ENCODE measurements at regions not wholly inside any gene's neighbourhood (a gene's known extent, or its start where the extent isn't known, plus 50 kb on each side); places are given as distances from the start of the nearest gene placed in this dataset.
A peak's percentile ranks its signal among the peaks of the same experiment; 100 is the strongest.

DNA sequence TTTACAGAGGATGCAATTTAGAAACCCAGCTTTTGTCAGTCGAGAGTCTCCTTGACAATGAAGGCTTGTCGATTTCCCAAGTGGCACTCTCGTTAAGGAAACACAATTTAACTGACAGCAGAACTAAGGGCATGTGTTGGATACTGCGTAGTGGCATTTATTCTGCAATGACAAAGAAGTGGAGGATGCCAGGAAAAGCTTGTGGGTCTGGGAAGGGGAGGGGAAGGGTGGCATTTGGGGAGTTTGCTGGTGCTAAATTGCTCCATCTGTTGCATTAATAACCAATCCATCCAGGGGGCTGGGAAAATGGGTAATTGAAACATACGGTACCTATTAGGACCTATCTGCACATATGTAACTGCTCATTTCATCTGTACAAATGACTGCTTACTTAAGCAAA, 190.6 kb downstream of the NSG2 start:
- DNase-seq, result no peak

DNA sequence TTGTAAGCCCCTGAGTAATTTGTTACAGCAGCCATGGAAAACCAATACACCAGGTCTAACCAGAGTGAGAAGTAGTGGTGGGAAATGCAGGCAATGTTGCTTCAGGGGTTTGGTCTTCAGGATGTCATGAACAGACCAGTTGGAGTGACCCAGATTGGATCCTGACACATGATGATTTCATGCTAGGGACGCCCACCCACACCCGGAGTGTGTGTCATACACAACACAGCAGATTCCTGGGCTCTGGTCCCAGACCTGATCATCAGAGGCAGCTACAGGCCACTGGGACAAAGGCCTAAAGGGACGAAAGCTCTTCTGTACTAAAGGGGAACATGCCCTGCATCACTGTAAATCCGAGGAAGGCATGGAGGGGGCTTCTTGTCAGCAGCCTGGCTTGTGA, 194.2 kb downstream of the NSG2 start:
- DNase-seq, result peak; percentile 9

DNA sequence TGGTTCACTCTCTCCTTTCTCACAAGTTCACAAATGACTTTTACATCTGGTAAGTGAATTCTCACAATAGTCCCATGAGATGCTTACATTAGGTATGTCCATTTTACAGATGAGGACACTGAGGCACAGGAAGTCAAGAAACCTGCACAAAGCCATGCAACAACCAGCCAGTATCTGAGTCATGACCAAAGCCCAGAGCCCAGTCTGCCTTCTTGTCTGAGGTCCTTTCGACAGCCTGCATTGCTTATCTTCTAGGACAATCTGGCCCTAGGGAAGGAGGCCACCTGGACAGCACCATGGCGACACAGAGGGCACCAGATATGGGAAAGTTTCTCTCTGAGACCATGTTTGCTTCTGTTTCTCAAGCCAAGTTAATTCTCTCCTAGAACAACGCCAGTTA, 197.1 kb downstream of the NSG2 start:
- DNase-seq, result no peak

DNA sequence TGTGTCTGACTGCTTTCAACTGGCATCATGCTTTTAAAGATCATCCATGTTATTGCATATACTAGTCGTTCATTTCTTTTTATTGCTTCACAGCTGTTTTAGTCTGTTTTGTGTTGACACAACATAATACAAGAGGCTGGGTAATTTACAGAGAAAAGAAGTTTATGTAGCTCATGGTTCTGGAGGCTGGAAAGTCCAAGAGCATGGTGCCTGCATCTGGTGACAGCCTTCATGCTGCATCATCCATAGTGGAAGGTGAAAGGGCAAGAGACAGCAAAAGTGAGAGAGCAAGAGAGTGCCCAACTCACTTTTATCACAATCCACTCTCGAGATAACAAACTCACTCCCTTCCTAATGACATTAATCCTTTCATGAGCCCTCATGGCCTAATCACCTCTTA, 198.4 kb downstream of the NSG2 start:
- DNase-seq, result no peak

DNA sequence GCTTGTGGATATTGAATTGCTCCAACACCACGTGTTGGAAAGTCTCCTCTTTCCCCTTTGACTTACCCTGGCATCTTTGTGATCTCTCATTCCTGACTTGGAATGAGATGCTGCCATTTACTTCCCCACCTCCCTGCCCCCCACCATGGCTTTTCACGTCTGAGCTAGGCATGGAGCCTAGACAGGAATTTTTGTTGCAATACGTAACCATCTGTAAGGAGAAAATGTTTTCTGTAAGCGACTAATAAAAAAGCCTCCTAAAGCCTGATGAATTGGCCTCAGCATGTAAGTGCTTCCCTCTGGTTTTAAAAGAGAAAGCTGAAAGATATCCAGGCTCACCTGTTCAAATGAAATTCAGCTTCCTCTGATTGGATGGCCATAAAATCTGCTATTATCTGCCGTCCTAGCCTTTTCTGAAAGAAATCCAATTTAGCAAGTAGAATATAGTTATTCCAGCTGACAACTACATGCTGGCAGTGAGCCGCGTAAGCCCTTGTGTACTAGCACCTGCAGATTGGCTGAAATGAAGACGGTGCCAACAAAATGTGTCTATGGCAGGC, 200.1 kb downstream of the NSG2 start:
- DNase-seq, result peak; percentile 49

DNA sequence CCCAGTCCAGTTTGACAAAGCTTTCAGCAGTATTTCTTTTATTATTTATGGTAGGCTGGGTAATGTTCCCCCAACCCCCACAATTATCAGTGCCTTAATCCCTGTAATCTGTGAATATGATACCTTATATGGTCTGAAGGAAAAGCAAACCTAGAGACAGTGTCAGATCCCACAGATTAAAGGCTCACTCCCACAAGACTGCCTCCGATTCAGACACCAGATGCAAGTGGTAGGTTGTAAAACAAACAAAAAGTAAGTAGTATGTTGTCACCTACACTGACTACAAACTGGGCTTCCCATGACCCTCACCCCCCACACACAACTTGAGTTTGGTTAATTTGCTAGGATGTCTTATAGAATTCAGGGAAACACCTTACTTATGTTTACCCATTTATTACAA, 201.2 kb downstream of the NSG2 start:
- DNase-seq, result no peak

DNA sequence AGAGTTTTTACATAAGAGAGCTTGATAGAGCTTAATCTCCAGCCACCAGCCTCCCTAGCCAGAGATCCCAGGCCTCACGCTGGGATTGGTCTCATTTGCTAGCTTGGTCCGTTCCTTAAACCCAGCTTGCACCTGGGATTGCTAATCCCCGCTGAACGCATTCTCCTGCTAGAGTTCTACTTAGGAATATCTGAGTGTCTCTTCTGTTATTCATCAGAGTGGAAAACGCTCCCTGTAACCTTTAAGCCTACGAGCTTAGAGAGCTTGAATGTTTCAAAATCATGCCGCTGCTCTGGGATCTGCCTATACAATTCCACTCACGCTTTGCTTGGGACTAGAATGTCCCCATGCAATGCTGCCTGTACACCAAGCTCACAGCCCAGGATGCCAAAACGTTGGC, 201.8 kb downstream of the NSG2 start:
- DNase-seq, result no peak

DNA sequence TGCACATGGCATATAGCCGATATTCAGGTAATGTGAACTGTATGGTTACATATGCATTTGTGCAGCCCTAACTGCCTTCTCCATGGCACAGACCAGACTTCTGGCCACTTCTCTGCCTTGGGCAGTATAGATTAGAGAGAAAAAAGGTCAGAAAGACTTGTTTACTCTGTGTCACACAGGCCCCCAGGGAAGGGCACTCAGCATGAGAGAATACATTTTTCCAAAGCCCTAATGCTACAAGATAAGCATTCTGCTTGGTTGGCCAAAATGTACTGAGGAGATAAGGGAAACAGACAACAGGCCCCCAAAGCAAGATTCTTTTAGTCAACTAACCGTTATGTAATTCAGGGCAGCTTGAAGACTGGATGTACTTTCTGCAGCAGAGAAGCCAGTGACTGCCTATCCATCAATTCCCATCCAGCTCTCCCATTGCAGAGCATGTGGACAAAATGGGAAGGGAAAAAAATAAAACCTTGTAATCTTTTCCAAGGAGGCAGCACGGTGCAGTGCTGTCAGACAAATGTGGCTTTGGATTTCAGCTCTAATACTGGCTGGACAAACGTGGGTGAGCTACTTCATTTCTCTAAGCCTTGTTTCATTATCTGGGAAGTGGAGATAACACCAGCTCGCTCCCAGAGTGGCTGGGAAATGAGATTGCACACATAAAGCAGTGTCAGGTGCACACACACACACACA, 205.9 kb downstream of the NSG2 start:
- no peak for DNase-seq

DNA sequence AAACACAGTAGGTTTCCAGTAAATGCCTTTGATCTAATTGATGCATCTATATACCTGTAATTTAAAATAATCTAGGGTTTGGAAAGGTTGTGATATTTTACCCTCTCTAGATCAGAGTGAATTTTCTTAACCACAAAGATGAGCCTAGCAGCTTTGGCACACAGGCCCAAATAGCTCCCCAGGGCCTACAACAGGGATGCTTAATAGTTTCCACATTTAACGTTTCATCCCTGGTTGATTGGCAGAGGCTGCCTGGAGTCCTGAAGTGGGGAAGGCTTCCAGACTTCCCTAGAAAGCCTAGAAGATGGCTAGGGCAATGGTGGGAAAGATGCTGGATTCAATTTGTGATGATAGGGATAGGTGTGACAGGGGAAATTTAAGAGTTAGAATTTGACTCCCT, 206.6 kb downstream of the NSG2 start:
- DNase-seq, result no peak

DNA sequence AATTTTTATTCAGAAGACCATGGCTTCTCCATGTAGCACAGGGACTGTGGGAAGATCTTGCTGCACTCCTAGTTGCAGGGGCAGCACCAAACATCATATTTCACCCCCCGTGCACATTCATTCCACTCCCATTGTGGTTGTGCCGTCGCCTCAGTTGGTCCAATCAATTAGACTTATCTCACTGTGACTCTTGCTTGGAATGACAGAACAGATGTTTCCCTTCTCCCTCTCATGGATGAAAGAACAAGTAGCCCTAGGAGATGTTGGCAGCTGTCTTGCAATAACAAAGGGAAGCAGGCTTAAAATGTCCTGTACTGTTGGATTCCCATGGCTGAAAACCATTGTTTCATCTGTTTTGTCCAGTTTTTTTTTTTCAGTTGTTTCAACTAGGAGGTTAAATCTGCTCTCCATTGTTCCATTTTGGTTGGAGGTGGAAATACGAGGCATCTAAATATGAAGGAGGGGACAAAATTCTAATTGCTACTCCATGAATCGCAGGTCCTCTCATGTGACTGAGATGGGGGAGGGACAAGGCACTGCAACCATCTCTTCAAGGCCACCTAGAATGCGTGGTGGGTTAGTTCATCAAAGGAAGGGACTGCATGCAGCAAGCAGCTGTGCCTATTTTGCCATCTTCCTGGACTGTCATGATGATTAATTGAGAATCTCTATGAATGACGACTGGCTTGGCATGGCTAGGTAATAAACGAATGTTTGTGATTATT, 214.4 kb downstream of the NSG2 start:
- DNase-seq, result no peak

DNA sequence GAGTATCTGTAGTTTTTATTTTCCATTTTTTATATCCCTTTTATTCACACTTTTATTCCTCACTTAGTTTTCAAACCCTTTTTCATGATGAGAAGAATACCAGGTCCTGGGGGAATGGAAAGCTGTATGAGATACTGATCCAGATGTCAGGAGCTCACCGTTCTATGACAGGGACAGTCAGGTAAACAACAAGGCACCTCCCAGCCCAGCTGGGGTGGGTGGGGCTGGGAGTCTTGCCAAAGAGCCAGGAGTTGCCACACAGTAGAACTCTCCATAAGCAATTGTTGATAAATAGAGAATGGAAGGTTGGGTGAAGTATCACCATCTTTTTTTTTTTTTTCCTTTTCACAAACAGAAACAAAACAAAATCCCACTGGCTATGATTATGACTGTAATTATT, 225.8 kb downstream of the NSG2 start:
- DNase-seq, result no peak

DNA sequence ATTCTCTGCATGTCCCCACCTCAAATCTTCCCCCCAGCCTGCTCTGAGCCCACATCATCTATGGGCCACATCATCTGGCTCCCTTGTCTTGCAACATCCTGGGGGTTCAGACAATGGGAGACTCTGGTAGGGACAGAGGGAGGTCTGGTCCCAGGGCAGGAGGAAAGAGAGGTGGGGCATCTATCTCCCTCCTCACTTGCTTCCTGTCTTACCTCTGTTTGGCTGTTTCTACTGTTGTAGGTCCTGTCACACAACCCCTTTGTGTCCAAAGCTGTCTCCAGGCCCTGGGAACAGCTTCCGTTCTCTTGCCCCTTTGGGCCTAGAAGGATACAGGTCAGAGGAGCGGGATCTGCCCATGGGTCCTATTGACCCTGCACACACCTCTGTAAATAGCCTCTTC, 227.2 kb downstream of the NSG2 start:
- no peak for DNase-seq

DNA sequence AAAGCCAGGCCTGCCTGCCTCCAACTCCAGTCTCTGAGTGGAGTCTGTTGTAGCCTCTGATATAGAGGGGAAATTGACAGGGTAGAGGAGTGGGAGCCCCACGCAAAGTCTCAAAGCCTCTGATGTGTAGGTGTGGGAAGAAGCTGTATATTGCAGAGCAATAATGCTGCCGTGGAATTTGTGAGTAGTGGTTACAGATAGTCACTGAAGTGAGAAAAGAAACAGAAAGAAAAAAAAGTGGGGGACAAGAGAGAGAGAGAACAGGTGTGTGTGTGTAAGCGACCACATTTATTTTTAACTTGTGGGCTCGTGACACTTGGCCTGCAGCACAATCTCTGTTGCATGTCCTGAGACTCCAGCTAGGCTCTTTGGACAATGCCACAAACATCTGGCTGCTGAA, 227.8 kb downstream of the NSG2 start:
- DNase-seq, result no peak

DNA sequence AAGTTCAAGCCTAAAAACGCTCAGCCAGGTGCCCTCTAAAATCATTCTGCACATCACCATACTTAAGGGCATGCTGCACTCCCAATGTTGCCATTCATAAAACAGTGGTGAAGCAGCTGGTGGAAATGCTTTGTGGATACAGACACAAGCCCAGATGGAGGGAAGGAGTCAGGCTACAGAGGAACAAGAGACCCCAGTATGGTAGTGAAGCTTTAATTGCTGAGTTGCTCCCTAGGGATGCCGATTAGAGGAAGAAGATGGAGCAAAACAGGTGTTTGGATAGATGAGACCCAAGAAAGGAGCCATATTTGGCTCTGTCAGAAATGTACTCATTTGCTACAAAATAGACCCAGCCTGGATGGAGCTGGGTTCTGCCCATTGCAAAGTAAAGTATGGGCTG, 230.5 kb downstream of the NSG2 start:
- DNase-seq, result no peak

DNA sequence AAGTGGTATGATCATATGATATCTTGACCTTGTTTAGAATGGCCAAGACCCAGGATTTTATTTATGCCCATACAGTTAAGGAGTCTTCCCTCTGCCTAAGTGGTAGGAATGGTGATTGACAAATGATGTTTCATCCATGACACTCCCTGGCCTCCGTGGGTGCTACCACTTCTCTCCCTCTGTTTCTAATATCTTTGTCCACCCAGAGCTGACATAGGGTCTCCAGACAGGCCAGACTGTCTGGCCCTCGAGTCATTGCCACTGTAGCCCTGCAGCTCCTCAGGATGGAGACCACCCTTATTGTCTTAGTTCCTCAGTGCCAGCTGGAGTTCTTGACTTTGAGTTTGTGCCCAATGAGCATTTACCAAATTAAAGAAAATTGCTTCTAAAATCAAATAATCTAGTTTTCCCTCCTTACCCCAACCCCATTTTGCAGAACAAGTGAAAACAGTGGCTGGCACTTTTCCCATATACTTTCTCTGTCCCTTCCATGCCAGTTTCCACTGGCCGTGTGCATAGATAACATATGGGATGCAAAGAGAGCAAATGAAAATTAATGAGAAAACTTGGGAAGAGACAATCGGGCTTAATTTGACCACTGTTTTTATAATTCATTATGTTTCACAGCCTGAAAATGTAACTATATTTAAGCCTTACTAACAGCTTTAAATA, 235.7 kb downstream of the NSG2 start:
- no peak for DNase-seq

DNA sequence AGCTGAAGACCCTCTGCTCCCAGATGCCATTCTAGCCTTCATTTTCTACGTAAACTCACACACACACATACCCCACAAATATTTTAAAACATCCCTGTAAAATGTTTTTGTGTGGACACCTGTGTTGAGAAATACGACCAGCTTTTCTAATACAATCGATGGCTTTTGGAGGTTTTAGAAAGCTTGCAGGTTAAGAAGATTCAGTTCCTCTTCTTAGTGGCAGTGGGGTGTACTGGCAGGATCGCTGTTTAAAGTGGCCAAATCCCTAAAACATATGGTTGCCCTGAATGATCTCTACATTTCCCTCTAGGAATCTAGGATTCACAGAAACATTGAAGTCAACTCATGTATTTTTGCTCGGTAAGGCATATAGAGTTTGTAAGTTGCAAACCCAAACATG, 236.3 kb downstream of the NSG2 start:
- no peak for DNase-seq

DNA sequence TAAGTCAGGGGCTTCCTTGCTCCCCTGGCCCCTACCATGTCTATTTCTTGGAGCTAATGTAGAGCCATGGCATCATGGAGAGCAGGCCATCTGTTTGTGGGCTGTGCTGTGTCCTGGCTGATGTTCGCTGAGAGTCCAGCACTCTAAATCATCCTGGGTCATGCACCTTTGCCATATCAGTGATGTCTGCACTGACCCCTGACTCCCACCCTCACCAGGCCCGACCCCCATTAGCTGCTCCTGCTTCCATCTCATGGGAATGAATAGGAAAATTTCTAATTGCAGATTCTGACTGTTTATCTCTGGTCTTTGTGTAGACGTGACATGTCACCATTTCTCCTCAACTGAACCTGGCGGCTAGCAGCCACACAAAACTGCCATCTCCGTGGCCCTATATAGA, 236.9 kb downstream of the NSG2 start:
- no peak for DNase-seq

DNA sequence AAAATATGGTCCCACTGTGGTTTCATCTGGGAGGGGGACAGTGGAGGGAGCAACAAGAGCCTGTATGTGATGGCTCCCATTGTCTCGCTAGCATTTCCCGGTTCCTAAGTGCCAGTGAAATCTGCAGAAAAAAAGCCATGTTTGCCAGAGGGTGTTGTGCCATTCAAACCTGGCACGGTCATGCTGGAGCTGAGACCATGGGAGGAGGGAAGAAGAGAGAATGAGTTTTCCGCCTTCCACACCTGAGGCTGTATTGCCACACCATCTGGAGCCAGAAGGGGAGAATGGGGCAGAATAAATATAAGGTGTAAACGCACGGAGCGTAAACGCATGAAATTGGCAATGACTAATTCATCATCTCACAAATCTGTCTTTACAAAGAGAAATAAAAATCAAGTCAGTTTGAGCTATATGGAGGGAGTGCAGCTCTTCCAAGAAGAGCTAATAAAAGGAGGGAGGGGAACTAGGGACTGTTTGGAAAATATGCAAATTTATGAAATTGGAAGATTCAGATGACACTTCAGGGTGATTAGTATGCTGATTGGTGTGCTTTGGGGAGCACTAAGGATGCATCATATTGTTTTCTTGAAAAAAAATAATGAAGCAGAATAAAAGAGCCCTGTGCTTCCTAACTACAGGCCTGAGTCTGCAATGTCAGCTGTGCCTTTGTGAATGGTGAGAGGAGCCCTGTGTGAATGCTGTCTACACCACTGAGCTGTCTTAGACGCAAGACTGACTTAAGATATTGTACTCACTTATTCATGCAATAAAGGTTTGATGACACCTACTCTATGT, 237.9 kb downstream of the NSG2 start:
- no peak for DNase-seq

DNA sequence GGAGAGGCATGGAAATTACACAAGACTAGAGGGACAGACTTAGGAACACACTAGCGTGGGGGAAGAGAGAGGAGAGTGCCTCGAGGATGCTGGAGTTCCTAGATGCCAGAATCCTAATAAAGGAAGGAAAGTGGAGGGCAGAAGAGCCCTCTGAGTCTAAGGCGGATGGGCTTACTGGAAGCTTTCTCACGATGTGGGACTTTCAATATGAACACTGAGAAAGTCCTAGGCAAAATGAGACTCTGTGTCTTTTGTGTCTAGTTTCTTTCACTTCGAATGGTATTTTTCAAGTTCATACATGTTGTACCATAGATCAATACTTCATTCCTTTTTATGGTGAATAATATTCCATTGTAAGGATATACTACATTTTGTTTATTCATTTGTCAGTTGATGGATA, 239.4 kb downstream of the NSG2 start:
- DNase-seq, result no peak

DNA sequence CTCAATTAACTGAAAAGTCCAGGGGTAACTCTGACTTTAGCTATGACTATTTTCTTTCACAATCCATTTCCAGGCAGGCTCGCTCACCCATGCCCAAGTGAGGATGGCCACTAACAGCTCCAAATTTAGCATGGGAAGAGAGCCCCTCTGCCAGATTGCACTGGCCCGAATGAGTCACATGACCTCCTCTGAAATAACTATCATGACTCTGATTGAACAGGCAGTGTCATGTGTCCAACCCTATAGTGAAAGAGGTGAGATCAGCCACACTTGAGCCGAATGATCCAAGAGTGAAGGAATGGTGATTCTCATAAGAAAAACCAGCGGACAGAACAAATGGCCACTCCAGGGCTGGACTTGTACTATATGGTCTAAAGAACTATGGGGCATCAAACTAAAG, 242.3 kb downstream of the NSG2 start:
- no peak for DNase-seq

DNA sequence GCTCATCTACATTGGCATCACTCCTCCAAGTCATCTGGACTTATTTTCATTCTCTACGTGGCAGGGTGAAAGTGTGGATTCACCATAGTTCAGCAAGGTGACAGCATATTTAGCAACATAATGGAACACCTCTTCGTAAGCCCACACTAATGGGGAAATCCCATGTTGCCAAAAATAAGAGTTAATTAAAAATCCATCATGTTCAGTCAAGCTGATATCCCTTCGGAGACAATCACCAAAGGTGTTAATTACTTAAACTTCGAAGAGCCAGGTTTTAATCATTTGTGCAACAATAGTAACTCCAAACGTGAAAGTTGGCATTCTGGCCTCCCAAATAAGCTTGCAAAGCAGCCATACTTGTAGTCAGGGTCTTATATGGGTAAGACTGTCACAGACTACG, 242.9 kb downstream of the NSG2 start:
- no peak for DNase-seq

DNA sequence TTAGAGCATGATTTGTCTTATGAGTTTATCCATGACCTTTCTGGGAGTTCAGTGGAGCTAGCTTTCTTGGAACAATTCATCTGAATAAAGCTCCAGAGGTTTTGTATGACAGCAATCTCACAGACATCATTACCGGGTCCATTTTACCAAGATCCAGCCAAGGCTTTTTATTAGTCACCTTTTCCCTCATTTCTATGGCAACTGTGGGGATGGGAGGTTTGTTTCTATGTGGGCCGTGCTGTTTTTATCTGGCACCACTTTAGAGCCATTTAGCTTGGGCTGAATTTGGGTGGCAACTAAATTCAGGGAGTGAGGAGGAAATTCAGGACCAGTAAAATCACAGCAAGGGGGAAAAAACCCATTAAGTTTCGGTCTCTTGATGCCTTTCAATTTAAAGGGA, 245.7 kb downstream of the NSG2 start:
- DNase-seq, result no peak

DNA sequence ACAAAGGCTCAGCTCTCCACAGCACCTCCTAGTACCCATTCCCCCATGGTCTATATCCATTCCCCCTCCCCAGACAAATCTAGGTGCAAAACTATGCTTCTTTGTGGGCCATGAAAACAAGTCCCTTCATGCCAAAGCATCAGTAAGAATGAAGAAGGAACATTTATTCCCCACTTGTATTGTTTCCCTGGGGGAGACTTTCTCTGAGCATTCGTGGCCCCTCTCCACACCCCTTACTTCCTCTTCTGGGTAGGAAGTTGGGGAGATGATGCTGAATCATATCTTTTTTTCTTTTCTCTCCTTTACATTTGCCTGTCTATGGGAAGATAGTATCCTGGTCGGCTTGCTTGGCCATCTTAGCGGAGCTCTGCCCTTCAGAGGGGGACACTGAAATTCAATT, 246.8 kb downstream of the NSG2 start:
- no peak for DNase-seq
